Neural progenitor cell (in vitro differentiated cells): ENCODE measurements at regions not wholly inside any gene's neighbourhood (a gene's known extent, or its start where the extent isn't known, plus 50 kb on each side); places are given as distances from the start of the nearest gene placed in this dataset.

Experiments used
- CTCF ChIP-seq: fragments of 200-600 bp; sonication (generic); IDR thresholded peaks from 2 replicates; pipeline ENCODE4 v1.5.1; 2017; ENCODE audit warnings: antibody characterized with exemption, mild to moderate bottlenecking
- EZH2 ChIP-seq: fragments of 200-600 bp; sonication (generic); IDR thresholded peaks from 2 replicates; pipeline ENCODE4 v1.6.1; 2017; ENCODE audit warnings: antibody characterized with exemption, mild to moderate bottlenecking, moderate library complexity
- EZH2phosphoT487 ChIP-seq: fragments of 200-600 bp; sonication (generic); IDR thresholded peaks from 2 replicates; pipeline ENCODE4 v1.6.1; 2017; ENCODE audit warnings: antibody characterized with exemption

GRCh38 chr12:111164833-111165525 lies 203.9 kb downstream of the PHETA1 start:
- TF ChIP-seq EZH2phosphoT487: no peak
- no peak for TF ChIP-seq CTCF
- TF ChIP-seq EZH2: no peak
